ENCODE measurements at regions not wholly inside any gene's neighbourhood (a gene's known extent, or its start where the extent isn't known, plus 50 kb on each side); places are given as distances from the start of the nearest gene placed in this dataset.

DNA sequence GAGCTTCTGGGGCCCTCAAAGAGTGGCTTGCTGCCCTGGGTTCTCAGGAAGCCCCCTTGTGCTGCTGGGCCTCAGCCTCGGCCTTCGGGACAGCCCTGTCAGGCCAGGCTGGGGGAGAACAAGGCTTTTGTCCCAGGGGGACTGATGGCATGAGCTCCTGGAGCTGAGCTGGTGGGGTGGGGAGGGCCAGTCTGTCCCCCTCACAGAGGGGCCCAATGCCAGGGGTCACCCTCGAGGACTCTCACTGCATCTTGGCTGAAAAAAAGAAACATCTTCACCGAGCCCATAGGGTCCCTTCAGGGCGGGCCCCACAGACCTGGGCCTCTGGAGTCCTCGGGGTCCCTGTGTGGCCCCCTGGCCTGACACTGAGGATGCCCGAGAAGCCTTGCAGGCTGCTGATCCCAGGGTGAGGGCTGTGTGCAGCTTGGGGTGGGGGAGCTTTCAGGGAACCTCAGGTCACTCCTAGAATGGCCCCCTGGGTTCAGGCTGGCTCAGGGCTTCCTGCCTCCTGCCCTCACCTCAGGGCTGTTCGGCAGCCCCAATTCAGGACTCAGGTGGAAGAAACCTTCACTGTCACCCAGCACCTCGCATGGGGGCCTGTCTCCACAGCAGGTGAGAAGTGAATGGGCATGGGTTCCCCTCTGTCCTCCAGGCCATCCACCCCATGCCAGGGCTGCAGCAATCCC lies 90.5 kb downstream of the TNFRSF13B start:
- no peak for DNase-seq
- H3K27me3 Mint-ChIP-seq = peaks cover 1% of the 10 kb centered on the region
- intact Hi-C loops (cut with micrococcal nuclease) = no loop called here
- ChIA-PET POLR2A (no interaction called here), CTCF (no interaction called here)
- H3K9me3 Mint-ChIP-seq = peaks cover 3% of the 10 kb centered on the region
- no peak for TF ChIP-seq CTCF (IDR thresholded peaks at IDR 0.05)
- no peak overlapping the region for H3K27ac Mint-ChIP-seq
- H3K4me1 Mint-ChIP-seq (ENCODE audit: low read depth) = no peaks in the 10 kb centered on the region
- no peak for ATAC-seq
- H3K4me3 Mint-ChIP-seq = no peak overlapping the region
- H3K36me3 Mint-ChIP-seq (ENCODE audit: low read depth) = no peaks in the 10 kb centered on the region

- peaks cover 1% of the 10 kb centered on the region for H3K27me3 Mint-ChIP-seq
- peaks cover 3% of the 10 kb centered on the region for H3K9me3 Mint-ChIP-seq
- CTCF ChIA-PET = no interaction called here
- no peak for TF ChIP-seq CTCF (IDR thresholded peaks at IDR 0.05)
- H3K4me1 Mint-ChIP-seq (ENCODE audit: low read depth) = no peaks in the 10 kb centered on the region
- DNase-seq (no peak), ATAC-seq (no peak)
- H3K4me3 Mint-ChIP-seq = no peak overlapping the region
- POLR2A ChIA-PET = no interaction called here
- intact Hi-C loops (cut with micrococcal nuclease) = no loop called here
- H3K27ac Mint-ChIP-seq = no peak overlapping the region
- H3K36me3 Mint-ChIP-seq (ENCODE audit: low read depth) = no peaks in the 10 kb centered on the region
Observed at GRCh38 chr17:16880843-16881230, 91.1 kb downstream of the TNFRSF13B start.

GRCh38 chr17:16880121-16880842 lies 91.6 kb downstream of the TNFRSF13B start:
- Mint-ChIP-seq H3K36me3 (ENCODE audit: low read depth) (no peaks in the 10 kb centered on the region), H3K9me3 (peaks cover 3% of the 10 kb centered on the region), H3K27me3 (peaks cover 1% of the 10 kb centered on the region), H3K4me3 (no peak overlapping the region), H3K27ac (no peak overlapping the region), H3K4me1 (ENCODE audit: low read depth) (no peaks in the 10 kb centered on the region)
- intact Hi-C loops (cut with micrococcal nuclease) = no loop called here
- ChIA-PET POLR2A (no interaction called here), CTCF (no interaction called here)
- ATAC-seq (no peak), DNase-seq (no peak)
- no peak for TF ChIP-seq CTCF (IDR thresholded peaks at IDR 0.05)

- H3K4me3 Mint-ChIP-seq = no peak overlapping the region
- TF ChIP-seq CTCF (IDR thresholded peaks at IDR 0.05) = no peak
- ATAC-seq (no peak), DNase-seq (no peak)
- no peaks in the 10 kb centered on the region for H3K4me1 Mint-ChIP-seq (ENCODE audit: low read depth)
- intact Hi-C loops (cut with micrococcal nuclease) = no loop called here
- H3K36me3 Mint-ChIP-seq (ENCODE audit: low read depth) = no peaks in the 10 kb centered on the region
- POLR2A ChIA-PET = no interaction called here
- CTCF ChIA-PET = no interaction called here
- H3K27ac Mint-ChIP-seq = no peak overlapping the region
- H3K27me3 Mint-ChIP-seq = peaks cover 1% of the 10 kb centered on the region
- peaks cover 3% of the 10 kb centered on the region for H3K9me3 Mint-ChIP-seq
Observed at GRCh38 chr17:16879686-16880085, 92.2 kb downstream of the TNFRSF13B start.

DNA sequence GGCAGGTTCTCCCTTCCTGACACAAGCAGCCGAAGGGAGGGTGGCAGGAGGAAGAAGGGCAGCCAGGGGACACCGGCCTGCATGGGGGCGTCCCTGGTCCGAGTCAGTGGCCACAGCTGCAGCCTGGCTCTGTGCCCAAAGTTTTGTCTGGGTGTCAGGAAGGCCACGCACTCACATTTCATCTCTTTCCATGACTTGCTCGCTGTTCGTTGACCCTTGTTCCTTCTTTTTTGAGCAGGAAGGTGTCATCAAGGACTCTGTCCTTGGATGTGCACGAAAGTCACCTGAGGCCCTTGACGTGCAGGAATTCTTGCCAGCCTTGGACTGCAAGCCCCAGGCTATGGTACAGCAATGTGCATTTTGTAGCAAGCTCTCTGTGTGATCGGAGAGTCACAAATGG lies 93.3 kb downstream of the TNFRSF13B start:
- peaks cover 1% of the 10 kb centered on the region for H3K27me3 Mint-ChIP-seq
- peaks cover 3% of the 10 kb centered on the region for H3K9me3 Mint-ChIP-seq
- no peaks in the 10 kb centered on the region for H3K4me1 Mint-ChIP-seq (ENCODE audit: low read depth)
- H3K36me3 Mint-ChIP-seq (ENCODE audit: low read depth) = no peaks in the 10 kb centered on the region
- TF ChIP-seq CTCF (IDR thresholded peaks at IDR 0.05) = no peak
- CTCF ChIA-PET = interaction anchor here (1.6 kb wide), 1 partner anchor 113 kb away, joined by 3 read pairs; no protein-coding TSS in a partner anchor
- POLR2A ChIA-PET = no interaction called here
- DNase-seq = no peak
- intact Hi-C loops (cut with micrococcal nuclease) = no loop called here
- no peak overlapping the region for H3K4me3 Mint-ChIP-seq
- H3K27ac Mint-ChIP-seq = no peak overlapping the region
- ATAC-seq = no peak

Data from activated CD8-positive, alpha-beta T cell treated with anti-CD3 and anti-CD28 coated beads for 36 hours (primary cell).